GM19452 (cell line): ENCODE measurements at regions not wholly inside any gene's neighbourhood (a gene's known extent, or its start where the extent isn't known, plus 50 kb on each side); places are given as distances from the start of the nearest gene placed in this dataset.

ENCODE experiments used
- ATAC-seq: cut with Tn5 transposase; IDR thresholded peaks from one replicate; pipeline ENCODE4 v1.9.1; 2021; ENCODE audit not compliant: unreplicated experiment

DNA sequence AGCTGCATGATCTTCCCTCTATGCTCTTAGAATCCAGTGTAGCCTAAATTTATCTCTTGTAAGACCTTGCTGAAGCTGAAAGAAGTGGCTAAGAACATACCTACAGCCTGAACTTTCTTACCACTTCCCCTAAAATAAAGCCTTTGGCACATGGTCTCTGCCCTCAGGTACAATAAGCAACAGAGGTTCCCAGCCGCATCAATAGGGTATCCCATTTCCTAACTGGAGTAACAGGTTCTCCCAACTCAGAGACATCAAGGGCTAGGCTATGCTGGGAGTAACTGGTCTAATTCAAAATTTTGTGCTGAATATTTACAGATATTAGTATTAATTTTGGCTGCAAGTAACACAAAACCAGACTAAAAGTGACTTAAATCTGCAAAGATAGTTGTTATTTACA is 335.8 kb upstream of the TRPC7 start:
- no peak for ATAC-seq

DNA sequence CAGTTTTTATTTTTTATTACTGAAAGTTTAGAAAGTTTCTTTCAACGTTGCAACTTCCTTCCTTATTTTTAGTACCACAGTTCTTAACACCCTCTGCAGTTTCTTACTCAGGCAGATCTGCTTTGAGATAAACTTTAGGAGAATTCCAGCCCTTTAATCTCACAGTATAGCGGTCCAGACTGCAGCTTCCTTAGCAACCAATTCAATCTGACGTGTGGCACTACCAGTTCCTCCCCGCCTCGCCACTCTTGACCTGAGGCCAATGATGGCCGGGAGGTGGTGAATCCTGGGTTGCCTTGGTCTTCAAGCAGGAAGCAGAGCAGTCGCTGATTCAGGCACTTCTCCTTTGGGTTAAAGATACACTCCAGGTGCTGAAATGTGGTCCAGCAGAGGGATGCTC is 334.3 kb upstream of the TRPC7 start:
- no peak for ATAC-seq

DNA sequence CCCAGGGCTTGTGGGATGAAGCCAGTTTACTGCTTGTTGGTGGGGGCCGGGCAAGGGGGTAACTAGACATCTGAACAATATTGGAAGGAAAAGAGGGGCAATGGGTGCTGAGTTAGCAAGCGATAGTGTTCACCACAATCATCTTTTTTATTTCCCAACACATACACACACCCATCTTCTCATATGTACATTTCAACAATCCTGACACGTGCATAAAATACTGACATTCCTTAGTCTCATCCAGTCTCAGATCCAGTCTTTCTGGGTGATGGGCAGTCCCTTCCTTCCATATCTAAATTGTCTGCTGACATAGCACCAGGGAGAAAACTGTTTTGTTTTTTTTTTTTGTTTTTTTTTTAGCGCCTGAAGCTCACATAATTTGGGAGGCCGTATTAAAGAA is 333.6 kb upstream of the TRPC7 start:
- ATAC-seq, result no peak

DNA sequence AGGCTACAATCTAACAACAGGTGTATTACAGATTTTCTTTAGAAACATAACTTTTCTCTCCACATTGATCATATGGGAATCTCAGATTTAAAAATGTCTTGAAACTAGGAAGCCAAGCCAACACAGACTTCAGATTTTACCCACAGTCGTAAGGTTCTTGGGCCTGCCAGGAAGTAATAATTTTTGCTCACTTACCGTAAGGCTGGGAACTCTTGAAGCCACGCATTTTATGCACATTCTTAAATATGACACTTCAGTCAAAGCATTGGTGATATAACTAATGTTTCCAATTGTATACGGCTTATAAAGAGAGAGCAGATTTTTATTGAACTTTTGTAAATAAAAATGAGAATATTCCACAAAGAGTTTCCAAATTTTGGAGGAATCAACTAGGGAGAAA is 328.9 kb upstream of the TRPC7 start:
- ATAC-seq, result no peak

DNA sequence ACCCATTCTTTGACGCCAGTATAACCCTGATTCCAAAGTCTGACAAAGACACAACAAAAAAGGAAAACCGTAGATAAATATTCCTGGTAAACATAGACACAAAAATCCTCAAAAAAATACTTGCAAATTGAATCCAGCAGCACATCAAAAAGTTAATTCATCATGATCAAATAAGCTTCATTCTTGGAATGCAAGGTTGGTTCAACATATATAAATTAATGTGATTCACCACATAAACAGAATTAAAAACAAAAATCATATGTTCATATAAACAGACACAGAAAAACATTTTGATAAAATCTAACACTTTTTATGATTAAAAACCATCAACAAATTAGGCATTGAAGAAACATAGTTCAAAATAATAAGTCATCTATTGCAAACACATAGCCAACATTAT is 324.2 kb upstream of the TRPC7 start:
- ATAC-seq, result no peak

DNA sequence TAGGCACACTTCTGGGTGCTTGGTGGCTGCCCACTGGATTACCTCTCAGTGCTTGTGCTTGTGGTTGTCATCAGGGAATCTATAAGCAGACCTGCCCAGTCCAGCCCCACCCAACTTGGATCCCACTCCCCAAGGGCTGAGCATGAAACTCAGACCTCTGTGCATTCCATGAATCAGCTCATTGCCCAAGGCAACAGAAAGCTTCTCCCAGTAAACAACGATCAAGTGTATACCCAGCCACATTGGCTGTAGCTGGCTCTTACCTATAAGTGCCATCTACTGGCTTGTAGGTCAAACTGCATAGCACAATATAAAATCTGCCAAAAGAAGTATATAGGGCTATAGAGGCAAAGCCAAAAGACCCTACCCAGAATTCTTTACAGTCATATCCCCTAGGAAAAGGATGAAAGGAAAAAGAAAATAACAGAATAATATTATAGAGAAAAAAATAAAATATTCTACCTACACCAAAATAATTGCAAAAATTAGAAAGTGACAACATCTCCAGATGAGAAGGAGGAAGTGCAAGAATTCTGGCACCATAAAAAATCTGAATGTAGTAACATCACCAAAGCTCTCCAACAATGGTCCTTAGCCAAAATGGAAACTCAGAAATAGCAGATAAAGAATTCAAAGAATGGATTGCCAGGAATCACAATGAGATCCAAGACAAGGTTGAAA is 321.0 kb upstream of the TRPC7 start:
- ATAC-seq, result no peak

DNA sequence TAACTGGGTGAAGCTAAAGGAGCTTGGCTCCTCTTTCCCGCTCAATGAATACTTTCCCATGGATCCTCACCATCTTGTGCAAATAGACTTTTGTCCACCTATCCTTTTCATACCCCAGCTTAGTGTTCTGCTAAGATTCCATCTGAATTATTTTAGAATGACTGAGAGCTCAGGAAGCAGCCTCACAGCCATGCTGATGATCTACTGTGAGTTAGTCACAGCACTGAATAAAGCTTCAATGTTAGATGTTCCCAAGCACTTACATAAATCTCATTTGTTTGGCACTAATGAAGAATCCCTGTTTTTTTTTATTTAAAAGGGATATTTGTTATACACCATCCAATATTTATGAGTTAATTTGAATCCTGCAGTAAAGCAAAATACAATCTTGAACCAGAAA is 317.6 kb upstream of the TRPC7 start:
- ATAC-seq, result no peak

DNA sequence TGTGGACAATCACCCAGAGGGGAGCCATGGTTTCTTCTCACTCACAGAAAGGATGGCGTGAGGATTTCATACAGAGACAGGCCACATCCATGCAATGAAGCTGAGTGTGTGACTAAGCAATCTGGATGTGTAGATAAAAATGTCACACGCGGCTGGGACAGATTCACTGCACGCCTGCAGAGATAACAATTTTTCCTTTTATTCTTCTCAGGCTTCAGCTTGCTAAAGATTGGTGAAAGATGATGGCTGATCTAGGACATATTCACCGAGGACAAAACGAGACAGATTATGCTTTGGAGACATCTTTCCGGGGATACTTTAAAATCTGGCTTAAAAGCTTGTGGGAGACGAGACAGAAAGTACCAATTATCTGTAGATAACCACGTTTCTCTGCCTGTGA is 313.9 kb upstream of the TRPC7 start:
- ATAC-seq, result no peak

DNA sequence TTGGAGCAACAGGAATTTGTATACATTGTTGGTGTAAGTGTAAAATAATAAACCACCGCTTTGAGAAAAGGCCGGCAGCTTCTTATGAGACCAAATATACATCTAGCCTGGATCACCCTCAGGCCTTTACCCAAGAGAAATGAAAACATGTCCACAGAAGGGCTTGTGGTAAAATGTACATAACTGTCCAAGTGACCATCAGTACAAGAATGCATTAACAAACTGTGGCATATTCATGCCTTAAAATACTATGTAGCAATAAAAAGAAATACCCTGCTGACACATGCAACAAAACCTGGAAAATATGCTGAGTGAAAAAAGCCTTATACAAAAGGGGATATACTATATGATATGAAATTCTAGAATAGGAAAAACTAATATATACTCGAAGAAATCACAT is 311.9 kb upstream of the TRPC7 start:
- ATAC-seq, result no peak

DNA sequence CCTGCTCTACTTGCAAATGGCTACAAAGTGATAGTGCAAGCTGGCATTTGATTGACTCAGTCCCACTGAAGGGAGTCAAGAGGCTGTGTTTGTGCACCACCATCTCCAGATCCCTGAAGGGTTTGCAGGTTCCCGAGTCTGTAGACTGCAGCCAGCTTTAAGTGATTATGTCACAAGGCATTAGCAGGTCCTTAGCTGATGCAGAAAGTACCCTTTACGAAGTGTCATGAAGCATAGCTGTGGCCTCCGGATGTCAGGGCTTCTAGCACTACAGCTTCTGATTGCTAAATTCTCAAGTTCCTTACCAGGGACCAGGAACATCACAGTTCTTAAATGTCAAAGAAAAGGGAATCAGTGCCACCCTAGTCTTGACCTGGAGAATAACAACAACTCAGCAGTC is 311.3 kb upstream of the TRPC7 start:
- ATAC-seq, result no peak

DNA sequence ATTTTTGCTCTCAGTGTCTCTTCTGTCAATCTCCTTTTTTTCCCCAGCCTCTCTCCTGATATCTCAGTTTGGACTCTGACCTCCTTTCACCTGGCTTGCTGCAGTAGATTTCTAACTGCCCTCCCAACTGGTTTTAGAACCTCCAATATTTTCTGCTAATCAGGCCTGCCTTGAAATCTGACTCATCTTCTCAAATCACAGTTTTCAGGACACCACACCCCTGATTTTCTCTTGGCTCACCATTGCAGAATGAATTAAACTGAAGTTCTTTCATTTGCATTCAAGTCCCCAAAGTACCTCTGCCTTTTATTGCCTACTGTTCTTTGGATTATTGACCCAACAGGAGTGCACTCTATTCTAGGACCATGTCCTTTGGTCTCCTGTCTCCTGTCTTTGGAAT is 310.4 kb upstream of the TRPC7 start:
- ATAC-seq, result no peak

DNA sequence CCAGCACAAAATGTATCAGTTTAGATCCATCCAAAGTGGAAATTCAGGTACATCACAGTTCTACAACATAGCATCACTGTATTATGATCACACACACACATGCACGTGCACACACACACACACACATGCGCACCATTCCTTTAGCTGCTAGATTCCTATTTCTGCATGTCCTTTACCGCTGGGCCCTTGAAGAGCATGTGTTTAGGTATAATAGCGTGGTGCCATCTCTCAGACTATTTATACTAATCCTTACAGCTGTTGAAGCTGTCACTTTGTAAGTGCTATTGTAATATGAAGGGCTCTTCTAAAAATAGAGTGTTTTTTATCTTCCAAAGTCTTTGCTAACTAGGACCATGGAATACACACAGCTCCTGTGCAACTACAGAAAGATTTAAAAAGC is 308.8 kb upstream of the TRPC7 start:
- ATAC-seq, result no peak

DNA sequence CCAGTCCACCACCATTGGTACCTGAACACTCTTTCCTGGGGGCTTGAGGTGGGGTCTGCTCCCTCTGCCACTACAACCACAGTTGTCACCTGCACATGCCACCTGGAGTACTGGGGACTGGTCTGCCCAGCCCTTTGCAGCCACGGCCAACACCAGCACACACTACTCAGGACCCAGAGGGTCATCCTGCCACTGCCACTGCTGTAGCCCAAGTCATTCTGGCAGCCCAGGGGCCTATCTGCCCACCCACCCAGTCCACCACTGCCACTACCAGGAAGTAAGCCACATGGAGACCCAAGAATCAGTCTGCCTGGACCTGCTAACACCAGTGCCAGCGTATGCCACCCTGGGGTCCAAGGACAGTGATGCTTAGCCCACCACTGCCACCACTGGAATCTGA is 302.4 kb upstream of the TRPC7 start:
- no peak for ATAC-seq

DNA sequence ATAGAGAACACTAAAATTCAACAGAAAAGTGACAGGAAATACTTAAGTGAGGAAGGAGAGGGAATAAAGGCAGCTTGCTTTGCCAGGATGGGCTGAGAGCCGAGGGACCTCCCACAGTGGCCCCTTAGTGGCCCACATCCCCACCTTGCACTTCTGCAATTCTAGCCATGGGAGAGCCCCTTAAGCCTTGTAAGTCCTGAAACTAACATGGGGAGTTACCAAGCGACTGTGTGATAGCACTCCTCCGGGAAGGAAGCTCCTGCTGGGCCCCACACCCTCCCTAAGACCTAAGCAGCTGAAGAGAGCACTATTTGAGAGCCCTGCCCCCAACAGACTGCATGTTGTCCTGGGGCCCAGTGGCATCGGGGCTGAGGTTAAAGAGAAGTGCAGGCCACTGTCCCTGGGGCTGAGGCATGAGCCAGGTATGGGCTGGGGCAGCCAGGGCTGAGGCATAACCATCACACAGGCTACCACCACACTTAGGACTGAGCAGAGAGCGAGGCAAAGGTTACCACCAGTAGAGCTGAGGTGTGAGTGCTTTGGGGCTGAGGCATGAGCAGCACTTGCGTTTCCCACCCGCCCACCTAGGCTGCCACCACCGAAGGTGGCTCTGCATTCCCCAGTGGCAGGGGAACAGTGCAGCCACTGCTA is 301.8 kb upstream of the TRPC7 start:
- no peak for ATAC-seq

DNA sequence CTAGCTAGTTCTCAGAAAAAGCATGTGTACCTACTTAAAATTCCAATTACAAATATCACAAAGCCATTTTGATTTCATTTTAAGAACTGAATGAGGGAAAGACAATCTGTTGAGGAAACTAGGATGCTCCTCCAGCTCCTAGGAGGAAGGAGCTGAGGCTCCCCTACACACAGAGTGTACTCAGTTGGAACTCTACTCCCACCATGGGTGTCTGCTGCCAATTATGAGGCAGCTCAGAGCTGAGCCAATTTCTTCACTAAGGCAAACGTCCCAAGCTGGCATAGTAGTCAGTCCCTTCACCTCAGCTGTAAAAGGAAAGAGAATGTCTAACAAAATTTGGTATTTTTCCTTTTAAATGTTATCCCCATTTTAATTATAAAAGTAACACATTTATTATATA is 300.0 kb upstream of the TRPC7 start:
- ATAC-seq, result no peak

DNA sequence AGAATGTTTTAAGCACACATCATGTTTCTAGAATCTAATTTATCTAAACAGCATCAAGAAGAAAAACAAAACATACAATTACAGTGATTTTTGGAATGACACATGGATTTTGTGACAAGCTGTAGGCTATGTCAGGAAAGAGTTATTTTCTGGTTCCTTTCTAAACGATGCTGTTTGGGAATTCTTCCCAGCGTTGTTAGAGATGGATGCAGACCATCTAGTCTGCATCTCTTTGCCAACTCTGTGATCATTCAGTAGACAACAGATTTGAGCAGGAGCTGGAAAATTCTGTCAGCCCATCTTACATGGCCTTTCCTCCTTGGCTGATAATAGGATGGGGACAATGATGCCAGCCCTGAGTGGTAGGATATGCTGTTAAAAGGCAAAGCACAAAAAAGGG is 295.7 kb upstream of the TRPC7 start:
- ATAC-seq, result no peak

DNA sequence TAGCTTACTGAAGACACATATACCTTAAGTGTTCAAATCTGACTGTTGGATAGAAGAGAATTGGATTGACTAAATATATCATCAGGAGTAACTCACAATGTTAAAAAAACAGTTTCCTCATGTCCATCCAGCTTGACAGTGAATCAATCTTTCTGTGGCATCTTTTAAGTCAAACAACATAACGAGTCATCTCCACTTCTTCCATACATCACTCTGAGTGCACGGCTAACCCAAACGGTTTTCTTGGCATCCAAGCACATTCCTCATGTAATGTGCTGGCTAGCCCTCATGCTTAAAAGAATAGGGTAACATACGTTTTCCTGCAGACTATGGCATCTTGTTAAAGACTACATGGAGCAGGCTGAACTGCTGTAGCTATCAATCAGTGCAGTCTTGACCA is 291.5 kb upstream of the TRPC7 start:
- no peak for ATAC-seq

DNA sequence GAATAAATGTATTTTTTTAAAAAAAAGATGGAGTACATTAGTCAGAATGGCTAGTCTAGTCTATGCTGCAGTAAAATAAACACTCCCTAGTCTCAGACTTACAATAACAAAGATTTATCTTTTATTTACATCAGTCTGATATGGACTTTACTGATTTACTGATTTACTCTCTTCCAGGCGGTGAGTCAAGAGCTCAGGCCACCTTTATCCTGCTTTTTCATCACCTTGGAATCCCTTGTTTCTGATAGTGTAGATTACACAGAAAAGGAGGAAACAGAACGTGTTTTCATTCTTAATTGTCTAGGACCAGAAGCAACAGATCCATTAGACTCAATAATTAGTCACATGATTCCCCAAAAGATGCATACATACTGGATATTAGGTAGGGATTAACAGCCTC is 290.1 kb upstream of the TRPC7 start:
- ATAC-seq, result no peak

DNA sequence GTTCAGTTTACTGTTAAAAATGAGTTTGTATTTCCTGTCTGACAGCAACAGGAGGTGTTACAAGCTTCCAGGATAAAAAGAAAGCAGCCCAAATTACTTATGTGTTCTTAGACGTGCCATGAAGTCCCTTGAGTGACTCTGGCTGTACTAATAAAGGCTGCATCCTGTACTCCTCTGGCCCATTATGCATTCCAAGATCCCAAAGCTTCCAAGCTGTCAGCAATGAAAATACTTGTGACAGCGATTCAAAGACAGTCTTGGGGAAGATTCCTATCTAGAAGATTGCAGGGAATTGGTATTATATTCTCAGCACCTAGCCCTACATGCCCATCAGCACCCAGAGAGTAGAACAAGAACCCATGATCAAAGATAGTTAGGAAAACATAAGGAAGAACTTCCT is 281.6 kb upstream of the TRPC7 start:
- ATAC-seq, result no peak

DNA sequence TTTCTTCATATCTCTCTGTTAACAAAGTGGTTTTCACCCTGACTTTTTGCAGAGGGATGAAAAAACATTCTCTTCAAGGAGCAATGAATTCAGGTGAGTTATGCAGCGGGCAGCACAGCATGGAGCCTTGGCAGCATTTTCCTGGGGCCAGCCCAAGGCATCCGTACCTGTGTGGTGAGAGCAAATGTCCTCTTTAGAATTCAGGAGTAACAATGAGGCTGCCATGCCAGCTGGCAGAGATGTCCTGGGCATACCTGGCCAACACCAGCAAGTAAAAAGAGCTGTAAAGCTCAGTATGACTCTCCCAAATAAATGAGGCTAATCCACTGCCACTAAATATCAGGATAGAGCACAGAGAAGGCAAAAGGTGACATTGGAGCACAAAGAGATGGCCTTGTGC is 277.6 kb upstream of the TRPC7 start:
- ATAC-seq, result no peak

DNA sequence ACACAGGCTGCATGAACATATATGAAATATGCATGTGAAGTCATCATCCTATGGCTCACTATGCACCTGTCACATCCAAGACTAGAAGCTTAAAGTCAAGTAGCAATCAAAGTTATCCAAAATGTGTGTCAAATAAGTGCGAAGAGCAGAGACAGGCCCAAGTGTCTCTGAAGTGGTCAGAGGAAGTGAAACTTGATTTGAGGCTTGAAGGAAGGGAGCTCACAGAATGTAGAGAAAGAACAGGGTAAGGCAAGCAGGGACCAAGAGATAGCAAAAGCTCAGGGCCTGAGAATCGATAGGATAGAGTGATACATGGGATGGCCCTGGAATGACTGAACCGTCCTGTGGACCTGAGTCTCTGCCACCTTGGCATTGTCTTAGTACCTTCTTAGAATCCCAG is 274.3 kb upstream of the TRPC7 start:
- no peak for ATAC-seq

DNA sequence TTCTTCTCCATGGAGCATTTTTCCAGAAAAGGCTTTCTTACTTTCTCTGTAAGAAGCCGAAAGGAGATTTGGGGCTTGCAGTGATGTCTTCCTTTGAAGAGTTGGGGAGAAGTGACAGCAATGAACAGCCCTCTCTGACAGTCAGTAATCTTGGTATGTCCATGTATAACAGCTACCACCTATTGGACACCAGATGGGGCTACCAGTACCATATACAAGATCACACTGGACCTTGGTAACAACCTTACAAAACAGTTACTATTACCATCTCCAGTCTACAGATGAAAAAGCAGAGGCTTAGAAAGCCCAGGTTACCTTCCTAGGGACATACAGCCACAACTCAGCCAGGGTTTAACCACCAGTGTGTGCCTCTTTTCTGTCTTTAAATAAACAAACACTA is 272.7 kb upstream of the TRPC7 start:
- ATAC-seq, result no peak

DNA sequence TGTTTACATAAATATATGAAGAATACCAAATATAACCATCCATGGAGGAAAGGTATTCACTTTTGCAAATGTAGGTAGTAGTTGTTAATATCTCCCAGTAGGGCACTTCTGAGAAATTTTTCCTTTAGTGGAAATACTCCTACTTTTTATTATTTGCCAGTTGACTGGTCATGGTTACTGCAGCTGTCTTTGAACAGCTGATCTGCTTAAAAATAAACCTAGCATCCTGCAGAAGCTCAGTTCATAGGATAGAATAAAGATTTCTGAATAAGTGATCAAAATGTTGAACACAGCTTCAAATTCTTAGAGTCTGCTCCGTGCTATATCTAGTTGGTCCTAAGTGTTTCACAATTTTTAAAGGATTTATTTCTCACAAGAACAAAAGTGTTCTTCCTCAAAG is 270.7 kb upstream of the TRPC7 start:
- no peak for ATAC-seq
